ENCODE measurements at regions not wholly inside any gene's neighbourhood (a gene's known extent, or its start where the extent isn't known, plus 50 kb on each side); places are given as distances from the start of the nearest gene placed in this dataset.

- TF ChIP-seq MAX (IDR thresholded peaks at IDR 0.05; ENCODE audit: low read depth, low read length) (no peak), MYC (IDR thresholded peaks at IDR 0.05; ENCODE audit: low read depth, low read length) (no peak), POLR2A (IDR thresholded peaks at IDR 0.05; ENCODE audit: extremely low read depth, insufficient read length) (no peak), CTCF (IDR thresholded peaks at IDR 0.05; ENCODE audit: low read depth, low read length) (no peak)
- no peak overlapping the region for H3K4me3 ChIP-seq (ENCODE audit: low read depth, low read length)
- DNase-seq (ENCODE audit: low read depth): no peak
Measured at GRCh38 chr13:103734837-103735236, 668.6 kb upstream of the SLC10A2 start.

- DNase-seq (ENCODE audit: low read depth): no peak
- H3K4me3 ChIP-seq (ENCODE audit: low read depth, low read length): no peak overlapping the region
- TF ChIP-seq CTCF (IDR thresholded peaks at IDR 0.05; ENCODE audit: low read depth, low read length): no peak
- no peak for TF ChIP-seq MYC (IDR thresholded peaks at IDR 0.05; ENCODE audit: low read depth, low read length)
- no peak for TF ChIP-seq MAX (IDR thresholded peaks at IDR 0.05; ENCODE audit: low read depth, low read length)
- no peak for TF ChIP-seq POLR2A (IDR thresholded peaks at IDR 0.05; ENCODE audit: extremely low read depth, insufficient read length)
Measured at GRCh38 chr13:103731959-103732358, 665.7 kb upstream of the SLC10A2 start.

GRCh38 chr13:103730407-103730806 is 664.2 kb upstream of the SLC10A2 start:
- DNase-seq (ENCODE audit: low read depth): no peak
- TF ChIP-seq CTCF (IDR thresholded peaks at IDR 0.05; ENCODE audit: low read depth, low read length) (no peak), POLR2A (IDR thresholded peaks at IDR 0.05; ENCODE audit: extremely low read depth, insufficient read length) (no peak), MYC (IDR thresholded peaks at IDR 0.05; ENCODE audit: low read depth, low read length) (no peak), MAX (IDR thresholded peaks at IDR 0.05; ENCODE audit: low read depth, low read length) (no peak)
- no peak overlapping the region for H3K4me3 ChIP-seq (ENCODE audit: low read depth, low read length)

GRCh38 chr13:103726808-103727207 is 660.6 kb upstream of the SLC10A2 start:
- TF ChIP-seq POLR2A (IDR thresholded peaks at IDR 0.05; ENCODE audit: extremely low read depth, insufficient read length): no peak
- TF ChIP-seq CTCF (IDR thresholded peaks at IDR 0.05; ENCODE audit: low read depth, low read length): no peak
- no peak for TF ChIP-seq MAX (IDR thresholded peaks at IDR 0.05; ENCODE audit: low read depth, low read length)
- TF ChIP-seq MYC (IDR thresholded peaks at IDR 0.05; ENCODE audit: low read depth, low read length): no peak
- no peak overlapping the region for H3K4me3 ChIP-seq (ENCODE audit: low read depth, low read length)
- no peak for DNase-seq (ENCODE audit: low read depth)

- no peak for TF ChIP-seq POLR2A (IDR thresholded peaks at IDR 0.05; ENCODE audit: extremely low read depth, insufficient read length)
- no peak for TF ChIP-seq MAX (IDR thresholded peaks at IDR 0.05; ENCODE audit: low read depth, low read length)
- no peak for TF ChIP-seq CTCF (IDR thresholded peaks at IDR 0.05; ENCODE audit: low read depth, low read length)
- TF ChIP-seq MYC (IDR thresholded peaks at IDR 0.05; ENCODE audit: low read depth, low read length): no peak
- no peak for DNase-seq (ENCODE audit: low read depth)
- H3K4me3 ChIP-seq (ENCODE audit: low read depth, low read length): no peak overlapping the region
Measured at GRCh38 chr13:103716718-103717117, 650.5 kb upstream of the SLC10A2 start.

GRCh38 chr13:103715335-103715734 is 649.1 kb upstream of the SLC10A2 start:
- TF ChIP-seq CTCF (IDR thresholded peaks at IDR 0.05; ENCODE audit: low read depth, low read length): no peak
- no peak for TF ChIP-seq MAX (IDR thresholded peaks at IDR 0.05; ENCODE audit: low read depth, low read length)
- no peak for TF ChIP-seq POLR2A (IDR thresholded peaks at IDR 0.05; ENCODE audit: extremely low read depth, insufficient read length)
- no peak for TF ChIP-seq MYC (IDR thresholded peaks at IDR 0.05; ENCODE audit: low read depth, low read length)
- no peak for DNase-seq (ENCODE audit: low read depth)
- H3K4me3 ChIP-seq (ENCODE audit: low read depth, low read length): no peak overlapping the region

All from NB4 (cell line).